Ascending aorta (tissue), 2 donors: ENCODE measurements at regions not wholly inside any gene's neighbourhood (a gene's known extent, or its start where the extent isn't known, plus 50 kb on each side); places are given as distances from the start of the nearest gene placed in this dataset.
"Not testable (repeated sequence)": the region's sequence is repeated elsewhere in the genome, so short reads cannot be mapped to it uniquely, and the experiment has no call there.

Experiments used
- DNase-seq, 2 donors: peaks; one replicate each; pipeline ENCODE4 v3.0.0-alpha.2; 2019; ENCODE audit warnings: low spot score in 2 of 2
- H3K27ac ChIP-seq, 2 donors: fragments of 200-600 bp; sonication (generic); one replicate each; pipeline ENCODE4 v1.5.1; 2016 to 2017; ENCODE audit warnings: mild to moderate bottlenecking in 1 of 2
- H3K27me3 ChIP-seq: fragments of 200-600 bp; sonication (generic); one replicate; pipeline ENCODE4 v1.5.1; 2017
- H3K36me3 ChIP-seq, 2 donors: fragments of 200-600 bp; sonication (generic); one replicate each; pipeline ENCODE4 v1.5.1; 2016
- H3K4me1 ChIP-seq, 2 donors: fragments of 200-600 bp; sonication (generic); one replicate each; pipeline ENCODE4 v1.5.1; 2016 to 2017; ENCODE audit warnings: mild to moderate bottlenecking in 1 of 2
- H3K4me3 ChIP-seq, 2 donors: fragments of 200-600 bp; sonication (generic); one replicate each; pipeline ENCODE4 v1.5.1; 2016 to 2017; ENCODE audit warnings: mild to moderate bottlenecking in 1 of 2
- H3K9me3 ChIP-seq, 2 donors: fragments of 200-600 bp; sonication (generic); one replicate each; pipeline ENCODE4 v1.5.1; 2016
- intact Hi-C: fragments of 100-400 bp; cut with DNase I; formaldehyde crosslinking; loops from one replicate; pipeline ENCODE4 v1.15.1; 2023

GRCh38 chr2:87174454-87174853 is 152.8 kb upstream of the PLGLB1 start:
- H3K36me3 ChIP-seq, intact Hi-C loops, H3K9me3 ChIP-seq, H3K4me1 ChIP-seq, H3K27me3 ChIP-seq, H3K4me3 ChIP-seq, H3K27ac ChIP-seq, DNase-seq: not testable (repeated sequence)

- H3K9me3 ChIP-seq, H3K4me3 ChIP-seq, H3K27ac ChIP-seq, DNase-seq, H3K4me1 ChIP-seq, H3K36me3 ChIP-seq, intact Hi-C loops, H3K27me3 ChIP-seq: not testable (repeated sequence)
Measured at GRCh38 chr2:87183373-87183772, 161.7 kb upstream of the PLGLB1 start.

- H3K4me1 ChIP-seq, intact Hi-C loops: not testable (repeated sequence)
Measured at GRCh38 chr2:87184260-87184659, 162.6 kb upstream of the PLGLB1 start.

GRCh38 chr2:87189214-87189613 is 167.6 kb upstream of the PLGLB1 start:
- H3K9me3 ChIP-seq, H3K36me3 ChIP-seq, H3K27ac ChIP-seq, DNase-seq, intact Hi-C loops, H3K4me1 ChIP-seq, H3K4me3 ChIP-seq, H3K27me3 ChIP-seq: not testable (repeated sequence)

More at GRCh38 chr2:87184260-87184659, 162.6 kb upstream of the PLGLB1 start:
- H3K36me3 ChIP-seq, H3K27me3 ChIP-seq, H3K27ac ChIP-seq, DNase-seq, H3K4me3 ChIP-seq, H3K9me3 ChIP-seq: not testable (repeated sequence)

GRCh38 chr2:87193336-87193735 is 171.7 kb upstream of the PLGLB1 start:
- intact Hi-C loops, H3K4me3 ChIP-seq, H3K4me1 ChIP-seq, H3K27me3 ChIP-seq, H3K27ac ChIP-seq, DNase-seq, H3K36me3 ChIP-seq, H3K9me3 ChIP-seq: not testable (repeated sequence)

GRCh38 chr2:87194254-87194999 is 172.8 kb upstream of the PLGLB1 start:
- DNase-seq, H3K4me3 ChIP-seq, H3K27ac ChIP-seq, H3K4me1 ChIP-seq, H3K27me3 ChIP-seq, intact Hi-C loops, H3K36me3 ChIP-seq, H3K9me3 ChIP-seq: not testable (repeated sequence)

- DNase-seq, H3K4me3 ChIP-seq, H3K4me1 ChIP-seq, H3K27ac ChIP-seq, intact Hi-C loops, H3K9me3 ChIP-seq, H3K27me3 ChIP-seq, H3K36me3 ChIP-seq: not testable (repeated sequence)
Measured at GRCh38 chr2:87196720-87197388, 175.2 kb upstream of the PLGLB1 start.

GRCh38 chr2:87198422-87198821 is 176.8 kb upstream of the PLGLB1 start:
- DNase-seq, H3K4me1 ChIP-seq: not testable (repeated sequence)

GRCh38 chr2:87199228-87199627 is 177.6 kb upstream of the PLGLB1 start:
- H3K36me3 ChIP-seq, intact Hi-C loops, H3K9me3 ChIP-seq, H3K27ac ChIP-seq, H3K4me1 ChIP-seq, H3K27me3 ChIP-seq, DNase-seq, H3K4me3 ChIP-seq: not testable (repeated sequence)

More at GRCh38 chr2:87198422-87198821, 176.8 kb upstream of the PLGLB1 start:
- H3K9me3 ChIP-seq, H3K27ac ChIP-seq, H3K27me3 ChIP-seq, H3K4me3 ChIP-seq, H3K36me3 ChIP-seq, intact Hi-C loops: not testable (repeated sequence)

GRCh38 chr2:87204569-87205147 is 183.0 kb upstream of the PLGLB1 start:
- H3K27me3 ChIP-seq, H3K9me3 ChIP-seq, H3K27ac ChIP-seq, H3K4me1 ChIP-seq, intact Hi-C loops, H3K36me3 ChIP-seq, DNase-seq, H3K4me3 ChIP-seq: not testable (repeated sequence)

GRCh38 chr2:87212938-87213337 is 191.3 kb upstream of the PLGLB1 start:
- H3K4me1 ChIP-seq, H3K27ac ChIP-seq, H3K36me3 ChIP-seq, intact Hi-C loops, H3K9me3 ChIP-seq, DNase-seq, H3K4me3 ChIP-seq, H3K27me3 ChIP-seq: not testable (repeated sequence)

GRCh38 chr2:87217005-87217404 is 195.4 kb upstream of the PLGLB1 start:
- intact Hi-C loops, H3K4me1 ChIP-seq, H3K27me3 ChIP-seq, H3K9me3 ChIP-seq, H3K4me3 ChIP-seq, H3K27ac ChIP-seq, H3K36me3 ChIP-seq, DNase-seq: not testable (repeated sequence)
